Endothelial cell of umbilical vein (primary cell): ENCODE measurements at regions not wholly inside any gene's neighbourhood (a gene's known extent, or its start where the extent isn't known, plus 50 kb on each side); places are given as distances from the start of the nearest gene placed in this dataset.

Experiments
- EZH2 ChIP-seq: IDR thresholded peaks from 2 replicates; pipeline ENCODE4 v1.6.1; 2012; ENCODE audit warnings: borderline replicate concordance, low read depth, mild to moderate bottlenecking, moderate library complexity, low read length, inconsistent platforms; ENCODE audit not compliant: severe bottlenecking
- MYC ChIP-seq: IDR thresholded peaks from one replicate; pipeline ENCODE4 v1.6.1; 2011; ENCODE audit warnings: mild to moderate bottlenecking, low read depth, low read length
- POLR2A ChIP-seq: IDR thresholded peaks from 2 replicates; pipeline ENCODE4 v1.6.1; 2012; ENCODE audit warnings: low read depth, mild to moderate bottlenecking, control low read depth, low read length
- POLR2AphosphoS5 ChIP-seq: IDR thresholded peaks from 2 replicates; pipeline ENCODE4 v1.6.1; 2012; ENCODE audit warnings: low read depth, mild to moderate bottlenecking, control low read depth, low read length, moderate library complexity; ENCODE audit not compliant: insufficient read depth
- TF ChIP-seq, protein P1 (sequence below), 2 donors: IDR thresholded peaks; 1 replicate in 1 of 2; 2 replicates in 1 of 2; pipeline ENCODE4 v1.5.1; 2011; ENCODE audit warnings: low read length in 2 of 2, mild to moderate bottlenecking in 2 of 2, moderate library complexity in 2 of 2, control low read depth in 1 of 2, inconsistent platforms in 1 of 2, low read depth in 1 of 2; ENCODE audit not compliant: insufficient read depth in 1 of 2; ENCODE audit errors: extremely low read depth in 1 of 2
- TF ChIP-seq, protein P2 (sequence below): IDR thresholded peaks from 2 replicates; pipeline ENCODE4 v1.6.1; 2011; ENCODE audit not compliant: insufficient read depth, insufficient read length

DNA sequence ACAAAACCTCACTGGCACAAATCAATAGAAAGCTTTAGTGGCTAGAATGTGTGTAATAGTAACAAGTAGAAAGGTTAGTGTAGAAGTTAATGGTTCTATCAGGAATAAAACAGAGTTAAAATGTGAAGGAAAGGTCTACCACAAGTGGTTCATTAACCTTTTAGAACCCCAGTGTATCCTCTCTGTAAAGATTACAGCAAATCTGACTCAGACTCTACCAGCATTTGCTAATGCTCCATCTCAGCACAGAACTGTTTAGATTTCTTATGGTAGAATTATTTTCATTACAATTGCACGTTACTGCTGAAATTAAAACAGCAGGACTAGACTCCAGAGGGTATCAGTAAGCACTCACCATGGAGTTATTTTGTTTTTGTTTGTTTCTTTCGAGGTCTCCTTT, 609.0 kb upstream of the LMO3 start:
- TF ChIP-seq, protein P1, sequence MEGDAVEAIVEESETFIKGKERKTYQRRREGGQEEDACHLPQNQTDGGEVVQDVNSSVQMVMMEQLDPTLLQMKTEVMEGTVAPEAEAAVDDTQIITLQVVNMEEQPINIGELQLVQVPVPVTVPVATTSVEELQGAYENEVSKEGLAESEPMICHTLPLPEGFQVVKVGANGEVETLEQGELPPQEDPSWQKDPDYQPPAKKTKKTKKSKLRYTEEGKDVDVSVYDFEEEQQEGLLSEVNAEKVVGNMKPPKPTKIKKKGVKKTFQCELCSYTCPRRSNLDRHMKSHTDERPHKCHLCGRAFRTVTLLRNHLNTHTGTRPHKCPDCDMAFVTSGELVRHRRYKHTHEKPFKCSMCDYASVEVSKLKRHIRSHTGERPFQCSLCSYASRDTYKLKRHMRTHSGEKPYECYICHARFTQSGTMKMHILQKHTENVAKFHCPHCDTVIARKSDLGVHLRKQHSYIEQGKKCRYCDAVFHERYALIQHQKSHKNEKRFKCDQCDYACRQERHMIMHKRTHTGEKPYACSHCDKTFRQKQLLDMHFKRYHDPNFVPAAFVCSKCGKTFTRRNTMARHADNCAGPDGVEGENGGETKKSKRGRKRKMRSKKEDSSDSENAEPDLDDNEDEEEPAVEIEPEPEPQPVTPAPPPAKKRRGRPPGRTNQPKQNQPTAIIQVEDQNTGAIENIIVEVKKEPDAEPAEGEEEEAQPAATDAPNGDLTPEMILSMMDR (IDR thresholded peaks at IDR 0.05; ENCODE audit: extremely low read depth in 1 of 2, insufficient read depth in 1 of 2, low read depth in 1 of 2, low read length in 2 of 2): no peak
- TF ChIP-seq POLR2AphosphoS5 (no peak), EZH2 (no peak), POLR2A (no peak), MYC (no peak)
- TF ChIP-seq, protein P2, sequence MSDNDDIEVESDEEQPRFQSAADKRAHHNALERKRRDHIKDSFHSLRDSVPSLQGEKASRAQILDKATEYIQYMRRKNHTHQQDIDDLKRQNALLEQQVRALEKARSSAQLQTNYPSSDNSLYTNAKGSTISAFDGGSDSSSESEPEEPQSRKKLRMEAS: no peak
